BLaER1 treated with 17β-estradiol and CSF1 and Interleukin-3, amounts not matched to agents 10 nM and 100 nM (cell line): ENCODE measurements at regions not wholly inside any gene's neighbourhood (a gene's known extent, or its start where the extent isn't known, plus 50 kb on each side); places are given as distances from the start of the nearest gene placed in this dataset.

Experiments used
- H3K27ac ChIP-seq, 11 experiments: shearing (Covaris generic); formaldehyde crosslinking; 2 replicates each; pipeline ENCODE4 v1.8.1; 2022
- H3K27me3 ChIP-seq, 11 experiments: shearing (Covaris generic); formaldehyde crosslinking; 2 replicates each; pipeline ENCODE4 v1.8.1; 2022
- H3K36me3 ChIP-seq, 11 experiments: shearing (Covaris generic); formaldehyde crosslinking; 2 replicates each; pipeline ENCODE4 v1.8.1; 2022
- H3K4me1 ChIP-seq, 10 experiments: shearing (Covaris generic); formaldehyde crosslinking; 2 replicates each; pipeline ENCODE4 v1.8.1; 2022
- H3K4me2 ChIP-seq, 11 experiments: shearing (Covaris generic); formaldehyde crosslinking; 2 replicates each; pipeline ENCODE4 v1.8.1; 2022
- H3K4me3 ChIP-seq, 10 experiments: shearing (Covaris generic); formaldehyde crosslinking; 2 replicates each; pipeline ENCODE4 v1.8.1; 2022
- H3K9ac ChIP-seq, 11 experiments: shearing (Covaris generic); formaldehyde crosslinking; 2 replicates each; pipeline ENCODE4 v1.8.1; 2022
- H3K9me3 ChIP-seq, 11 experiments: shearing (Covaris generic); formaldehyde crosslinking; replicated peaks in 1 of 11; 2 replicates each; pipeline ENCODE4 v1.8.1; 2022
- H4K20me1 ChIP-seq, 11 experiments: shearing (Covaris generic); formaldehyde crosslinking; 2 replicates each; pipeline ENCODE4 v1.8.1; 2022
- Cebpa-rat ChIP-seq, 11 experiments: shearing (Covaris generic); IDR thresholded peaks; 2 replicates each; pipeline ENCODE4 v1.8.1; 2022

DNA sequence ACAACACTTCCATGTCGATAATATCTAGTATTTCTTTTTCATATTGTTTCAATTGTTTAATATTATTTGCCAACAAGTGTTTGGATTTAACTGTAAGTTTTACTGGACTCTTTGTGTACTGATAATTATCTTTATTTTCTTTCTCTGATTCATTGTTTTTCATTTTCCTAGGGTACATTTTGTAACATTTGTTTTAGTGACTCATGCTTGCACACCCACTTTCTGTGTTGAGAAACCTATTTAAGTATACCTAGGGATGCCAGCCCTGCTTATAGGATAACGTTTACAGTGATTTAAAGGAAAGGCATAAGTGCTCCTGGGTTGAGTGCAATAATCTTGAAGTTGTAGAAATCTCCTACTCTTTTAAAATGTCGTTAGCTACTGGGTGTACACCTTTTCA is 1386.0 kb upstream of the ADGRL4 start:
- peaks cover 0 to 7% (median 0%) of the 10 kb centered on the region in 11 experiments; a peak in 6 of 22 replicates for H3K9me3 ChIP-seq
- H4K20me1 ChIP-seq, result no peaks in the 10 kb centered on the region
- no peaks in the 10 kb centered on the region for H3K27me3 ChIP-seq
- no peak for TF ChIP-seq Cebpa-rat (IDR thresholded peaks at IDR 0.05)
- H3K36me3 ChIP-seq, result no peaks in the 10 kb centered on the region
- H3K4me1 ChIP-seq, result no peaks in the 10 kb centered on the region
- no peak overlapping the region for H3K4me3 ChIP-seq
- no peak overlapping the region for H3K27ac ChIP-seq
- H3K9ac ChIP-seq, result no peak overlapping the region
- H3K4me2 ChIP-seq, result no peak overlapping the region

DNA sequence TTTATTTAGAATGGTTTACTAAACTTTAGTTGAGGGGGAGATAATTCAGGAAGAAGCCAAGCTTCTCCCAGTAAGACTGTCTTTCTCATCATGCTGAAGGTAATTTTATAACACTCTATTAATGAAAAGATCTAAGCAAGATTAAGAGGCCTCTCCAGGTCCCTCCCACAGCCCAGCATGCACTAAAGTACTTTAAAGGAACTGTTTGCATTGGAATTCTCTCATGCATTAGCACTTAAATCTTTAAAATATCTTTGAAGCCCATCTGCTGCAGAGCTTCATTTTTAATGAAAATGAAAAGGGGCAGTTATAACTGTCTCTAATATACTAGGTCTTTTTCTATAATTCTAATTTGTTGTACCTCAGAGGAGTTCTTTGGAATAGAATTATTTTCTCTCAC is 1379.1 kb upstream of the ADGRL4 start:
- no peak for TF ChIP-seq Cebpa-rat (IDR thresholded peaks at IDR 0.05)
- H3K27me3 ChIP-seq, result no peaks in the 10 kb centered on the region
- no peak overlapping the region for H3K4me2 ChIP-seq
- H3K4me3 ChIP-seq, result no peak overlapping the region
- H4K20me1 ChIP-seq, result no peaks in the 10 kb centered on the region
- H3K9me3 ChIP-seq, result peaks cover 0 to 7% (median 0%) of the 10 kb centered on the region in 11 experiments; a peak in 6 of 22 replicates
- H3K9ac ChIP-seq, result no peak overlapping the region
- H3K27ac ChIP-seq, result no peak overlapping the region
- no peaks in the 10 kb centered on the region for H3K4me1 ChIP-seq
- no peaks in the 10 kb centered on the region for H3K36me3 ChIP-seq

DNA sequence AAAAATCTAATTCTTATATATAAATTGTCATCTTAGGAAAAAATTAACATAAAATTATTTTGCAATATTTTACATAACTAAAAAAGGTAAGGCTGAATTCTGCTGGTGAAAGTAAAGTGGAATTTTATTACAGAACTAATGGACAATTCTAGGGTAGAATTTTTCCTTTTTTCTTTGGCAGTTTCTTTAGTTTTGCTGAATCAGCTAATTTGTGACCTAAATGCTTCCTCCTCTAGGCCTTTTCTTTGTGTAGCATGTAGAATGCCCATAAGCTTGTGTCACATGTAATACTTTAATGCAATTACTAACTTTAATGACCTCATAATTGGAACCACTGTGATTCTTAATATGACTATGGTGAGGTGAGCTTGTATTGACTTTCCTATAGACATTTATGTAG is 1378.4 kb upstream of the ADGRL4 start:
- H3K36me3 ChIP-seq, result no peaks in the 10 kb centered on the region

DNA sequence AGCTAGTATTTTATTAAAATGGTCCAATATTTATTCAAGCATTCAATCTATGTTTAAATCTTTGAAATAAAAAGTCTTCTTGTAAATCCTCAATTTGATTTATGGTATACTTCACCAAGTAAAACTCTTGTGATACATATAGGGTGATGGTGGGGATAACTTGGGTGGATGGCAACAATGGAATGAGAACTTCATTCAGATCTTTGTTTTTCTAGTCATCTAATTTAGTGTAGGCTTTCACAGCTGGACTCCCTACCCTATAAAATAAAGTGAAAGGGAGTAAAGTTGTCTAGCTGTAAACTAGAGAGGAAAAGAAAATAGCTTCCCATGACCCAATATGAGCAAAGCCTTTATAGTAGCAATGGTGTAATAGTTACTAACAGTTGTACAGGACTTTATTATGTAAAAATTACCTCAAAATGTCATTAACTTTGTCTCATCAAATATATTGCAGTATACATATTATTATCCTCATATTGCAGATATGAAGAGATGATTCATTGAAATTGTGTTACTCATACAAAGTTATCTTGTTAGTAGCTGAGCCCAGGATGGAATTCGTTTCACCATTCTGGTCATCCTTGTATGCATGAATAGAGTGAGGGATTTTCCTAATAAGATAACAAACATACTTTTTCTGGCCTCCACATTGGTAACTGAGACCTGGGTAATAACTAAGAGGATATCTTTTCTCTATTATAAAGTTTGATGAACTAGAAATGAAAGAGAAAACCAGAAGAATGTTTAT is 1377.7 kb upstream of the ADGRL4 start:
- Histone ChIP-seq H3K4me2 (no peak overlapping the region), H4K20me1 (no peaks in the 10 kb centered on the region), H3K4me3 (no peak overlapping the region), H3K9me3 (peaks cover 0 to 3% (median 0%) of the 10 kb centered on the region in 11 experiments; a peak in 6 of 22 replicates), H3K9ac (no peak overlapping the region), H3K4me1 (no peaks in the 10 kb centered on the region), H3K27ac (no peak overlapping the region), H3K27me3 (no peaks in the 10 kb centered on the region), H3K36me3 (no peaks in the 10 kb centered on the region)
- TF ChIP-seq Cebpa-rat (IDR thresholded peaks at IDR 0.05), result no peak

More for the DNA sequence above, 1378.4 kb upstream of the ADGRL4 start:
- no peak overlapping the region for H3K4me2 ChIP-seq
- no peak overlapping the region for H3K9ac ChIP-seq
- H4K20me1 ChIP-seq, result no peaks in the 10 kb centered on the region
- TF ChIP-seq Cebpa-rat (IDR thresholded peaks at IDR 0.05), result no peak
- no peaks in the 10 kb centered on the region for H3K27me3 ChIP-seq
- H3K9me3 ChIP-seq, result peaks cover 0 to 7% (median 0%) of the 10 kb centered on the region in 11 experiments; a peak in 6 of 22 replicates
- no peak overlapping the region for H3K4me3 ChIP-seq
- no peaks in the 10 kb centered on the region for H3K4me1 ChIP-seq
- H3K27ac ChIP-seq, result no peak overlapping the region

DNA sequence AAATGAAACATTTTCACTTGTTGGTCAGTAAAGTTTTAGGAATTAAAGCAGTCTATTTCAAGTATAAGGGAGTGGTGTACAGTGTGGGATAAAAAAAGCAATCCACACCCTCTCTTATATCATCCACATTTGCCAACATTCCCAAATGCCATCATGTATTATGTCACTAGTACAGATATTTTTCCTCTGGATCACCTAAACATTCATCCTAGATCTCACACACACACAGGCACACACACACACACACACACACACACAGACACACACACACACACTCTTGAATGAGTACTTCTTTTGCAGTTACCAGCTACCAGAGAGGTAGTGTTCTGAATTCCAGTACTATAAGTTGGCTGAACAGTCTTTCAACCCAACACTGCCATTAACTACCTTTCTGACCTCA is 1369.1 kb upstream of the ADGRL4 start:
- no peak overlapping the region for H3K4me2 ChIP-seq
- H4K20me1 ChIP-seq, result no peaks in the 10 kb centered on the region
- H3K27ac ChIP-seq, result no peak overlapping the region
- H3K4me3 ChIP-seq, result no peak overlapping the region
- H3K9ac ChIP-seq, result no peak overlapping the region
- no peaks in the 10 kb centered on the region for H3K27me3 ChIP-seq
- no peaks in the 10 kb centered on the region for H3K9me3 ChIP-seq
- H3K36me3 ChIP-seq, result no peaks in the 10 kb centered on the region
- no peaks in the 10 kb centered on the region for H3K4me1 ChIP-seq
- no peak for TF ChIP-seq Cebpa-rat (IDR thresholded peaks at IDR 0.05)

DNA sequence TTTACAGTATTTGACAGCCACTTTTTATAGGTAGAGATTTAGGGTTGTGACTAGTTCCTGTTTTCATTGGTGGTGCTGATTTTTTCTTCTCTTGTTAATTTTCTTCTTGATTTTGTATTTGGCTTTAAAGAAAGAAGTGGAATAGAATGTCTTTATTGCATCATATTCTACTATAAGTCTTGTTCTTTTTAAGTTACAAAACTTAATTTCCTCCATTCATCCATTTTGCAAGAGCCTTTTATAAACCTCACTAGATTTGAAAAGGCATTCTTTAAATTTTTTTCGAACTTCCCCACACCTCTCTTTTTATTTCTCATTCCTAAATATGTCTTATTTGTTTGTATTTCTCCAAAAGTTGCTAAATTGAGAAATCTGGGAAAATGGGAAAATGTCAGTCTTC is 1368.6 kb upstream of the ADGRL4 start:
- Histone ChIP-seq H3K4me3 (no peak overlapping the region), H3K27ac (no peak overlapping the region)

DNA sequence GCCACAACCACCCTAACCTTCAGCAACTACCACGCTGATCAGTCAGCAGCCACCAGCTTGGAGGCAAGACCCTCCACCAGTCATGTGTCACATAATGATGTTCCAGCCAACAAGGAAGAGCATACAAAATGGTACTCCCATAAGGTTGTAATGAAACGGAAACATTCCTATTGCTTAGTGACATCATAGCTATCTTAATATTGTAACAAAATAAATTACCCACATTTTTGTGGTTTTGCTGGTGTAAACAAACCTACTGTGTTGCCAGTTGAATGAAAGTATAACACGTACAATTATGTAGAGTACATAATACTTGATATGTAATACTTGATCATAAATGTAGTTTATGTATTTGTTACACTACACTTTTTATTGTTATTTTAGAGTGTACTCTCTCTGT is 1363.2 kb upstream of the ADGRL4 start:
- Histone ChIP-seq H3K9me3 (no peaks in the 10 kb centered on the region), H3K9ac (no peak overlapping the region), H3K27ac (no peak overlapping the region), H4K20me1 (no peaks in the 10 kb centered on the region), H3K4me1 (no peaks in the 10 kb centered on the region), H3K4me3 (no peak overlapping the region), H3K36me3 (no peaks in the 10 kb centered on the region), H3K27me3 (no peaks in the 10 kb centered on the region), H3K4me2 (no peak overlapping the region)
- no peak for TF ChIP-seq Cebpa-rat (IDR thresholded peaks at IDR 0.05)

More for the DNA sequence above, 1368.6 kb upstream of the ADGRL4 start:
- Histone ChIP-seq H3K36me3 (no peaks in the 10 kb centered on the region), H3K9me3 (no peaks in the 10 kb centered on the region), H3K27me3 (no peaks in the 10 kb centered on the region), H3K4me2 (no peak overlapping the region), H3K4me1 (no peaks in the 10 kb centered on the region), H3K9ac (no peak overlapping the region), H4K20me1 (no peaks in the 10 kb centered on the region)
- no peak for TF ChIP-seq Cebpa-rat (IDR thresholded peaks at IDR 0.05)

DNA sequence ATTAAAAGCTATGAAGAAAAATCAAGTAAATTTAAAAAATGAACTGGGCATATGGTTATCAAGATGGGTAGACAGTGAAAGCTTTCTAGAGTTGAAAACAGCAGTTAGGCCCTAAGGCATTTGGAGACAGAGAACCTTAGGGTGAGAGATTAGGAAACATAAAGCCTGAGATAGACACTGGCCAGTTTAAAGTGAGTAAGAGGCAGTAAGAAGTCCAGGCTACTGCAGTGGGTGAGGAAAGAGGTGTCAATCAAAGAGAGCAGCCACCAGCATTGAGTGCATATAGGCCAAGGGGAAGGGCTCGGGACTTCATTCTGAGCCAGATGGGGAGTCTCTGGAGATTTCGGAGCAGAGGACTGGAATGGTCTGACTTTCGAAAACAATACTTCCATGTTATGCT is 1360.5 kb upstream of the ADGRL4 start:
- H4K20me1 ChIP-seq, result no peaks in the 10 kb centered on the region
- H3K36me3 ChIP-seq, result no peaks in the 10 kb centered on the region
- TF ChIP-seq Cebpa-rat (IDR thresholded peaks at IDR 0.05), result no peak
- H3K27ac ChIP-seq, result no peak overlapping the region
- no peaks in the 10 kb centered on the region for H3K4me1 ChIP-seq
- H3K27me3 ChIP-seq, result no peaks in the 10 kb centered on the region
- H3K9ac ChIP-seq, result no peak overlapping the region
- H3K4me3 ChIP-seq, result no peak overlapping the region
- no peaks in the 10 kb centered on the region for H3K9me3 ChIP-seq
- H3K4me2 ChIP-seq, result no peak overlapping the region

DNA sequence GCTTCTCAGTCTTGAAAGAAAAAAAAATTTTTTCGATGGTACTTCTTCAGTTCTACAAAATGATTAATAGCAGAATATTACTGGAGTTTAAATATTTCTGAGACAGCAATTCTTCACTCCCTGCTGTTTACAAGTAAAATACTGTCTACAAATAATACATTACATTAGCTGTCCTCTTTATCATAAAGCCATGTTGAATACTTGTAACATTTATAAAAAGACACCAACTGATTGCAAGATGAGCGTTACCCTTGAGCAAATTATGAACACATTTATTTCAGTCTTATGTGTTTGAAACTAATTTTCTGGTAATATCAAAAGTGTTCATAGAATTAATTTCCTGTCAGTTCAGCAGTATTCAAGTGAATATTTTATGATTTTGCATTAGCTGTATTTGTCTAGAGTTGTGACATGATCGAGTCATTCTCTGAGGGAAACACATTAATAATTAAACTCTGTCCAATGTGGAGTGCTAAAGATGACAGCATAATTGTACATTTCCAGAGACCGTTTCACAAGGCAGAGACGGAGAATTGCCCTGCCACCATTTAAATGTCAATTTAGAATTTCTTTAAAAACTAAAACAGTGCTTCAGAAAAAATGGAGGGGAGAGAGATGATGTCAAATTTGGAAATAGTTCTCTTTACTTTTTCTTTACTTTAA is 1359.0 kb upstream of the ADGRL4 start:
- H3K9me3 ChIP-seq, result no peaks in the 10 kb centered on the region
- no peaks in the 10 kb centered on the region for H3K27me3 ChIP-seq
- H3K4me1 ChIP-seq, result no peaks in the 10 kb centered on the region

More for the DNA sequence above, 1359.0 kb upstream of the ADGRL4 start:
- Histone ChIP-seq H3K4me2 (no peak overlapping the region), H4K20me1 (no peaks in the 10 kb centered on the region), H3K9ac (no peak overlapping the region), H3K27ac (no peak overlapping the region), H3K36me3 (no peaks in the 10 kb centered on the region), H3K4me3 (no peak overlapping the region)
- no peak for TF ChIP-seq Cebpa-rat (IDR thresholded peaks at IDR 0.05)
